ENCODE measurements at regions not wholly inside any gene's neighbourhood (a gene's known extent, or its start where the extent isn't known, plus 50 kb on each side); places are given as distances from the start of the nearest gene placed in this dataset.

DNA sequence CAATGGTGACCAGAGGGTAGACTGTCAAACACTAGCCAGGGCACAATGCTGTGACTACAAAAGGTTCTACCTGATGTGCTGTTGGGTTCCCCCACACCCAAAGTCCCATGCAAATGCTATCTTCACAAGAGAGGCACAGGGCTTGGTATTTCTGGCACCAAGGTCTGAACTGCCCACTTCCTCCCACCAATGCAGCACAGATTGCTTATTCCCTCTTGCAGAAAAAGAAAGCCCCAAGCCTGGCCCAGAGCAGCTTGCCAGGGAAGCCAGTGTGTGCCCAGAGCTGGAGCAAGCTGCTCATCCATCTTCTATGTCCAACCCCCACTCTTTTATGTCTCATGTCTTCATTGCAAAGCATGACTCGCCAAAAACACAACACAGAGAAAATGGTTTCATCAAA lies 149.4 kb upstream of the CAMK1G start:
- TF ChIP-seq, protein P1, sequence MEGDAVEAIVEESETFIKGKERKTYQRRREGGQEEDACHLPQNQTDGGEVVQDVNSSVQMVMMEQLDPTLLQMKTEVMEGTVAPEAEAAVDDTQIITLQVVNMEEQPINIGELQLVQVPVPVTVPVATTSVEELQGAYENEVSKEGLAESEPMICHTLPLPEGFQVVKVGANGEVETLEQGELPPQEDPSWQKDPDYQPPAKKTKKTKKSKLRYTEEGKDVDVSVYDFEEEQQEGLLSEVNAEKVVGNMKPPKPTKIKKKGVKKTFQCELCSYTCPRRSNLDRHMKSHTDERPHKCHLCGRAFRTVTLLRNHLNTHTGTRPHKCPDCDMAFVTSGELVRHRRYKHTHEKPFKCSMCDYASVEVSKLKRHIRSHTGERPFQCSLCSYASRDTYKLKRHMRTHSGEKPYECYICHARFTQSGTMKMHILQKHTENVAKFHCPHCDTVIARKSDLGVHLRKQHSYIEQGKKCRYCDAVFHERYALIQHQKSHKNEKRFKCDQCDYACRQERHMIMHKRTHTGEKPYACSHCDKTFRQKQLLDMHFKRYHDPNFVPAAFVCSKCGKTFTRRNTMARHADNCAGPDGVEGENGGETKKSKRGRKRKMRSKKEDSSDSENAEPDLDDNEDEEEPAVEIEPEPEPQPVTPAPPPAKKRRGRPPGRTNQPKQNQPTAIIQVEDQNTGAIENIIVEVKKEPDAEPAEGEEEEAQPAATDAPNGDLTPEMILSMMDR (IDR thresholded peaks at IDR 0.05): no peak
- TF ChIP-seq EP300 (IDR thresholded peaks at IDR 0.05) (no peak), POLR2A (IDR thresholded peaks at IDR 0.05) (no peak)
